ENCODE measurements at regions not wholly inside any gene's neighbourhood (a gene's known extent, or its start where the extent isn't known, plus 50 kb on each side); places are given as distances from the start of the nearest gene placed in this dataset.

DNA sequence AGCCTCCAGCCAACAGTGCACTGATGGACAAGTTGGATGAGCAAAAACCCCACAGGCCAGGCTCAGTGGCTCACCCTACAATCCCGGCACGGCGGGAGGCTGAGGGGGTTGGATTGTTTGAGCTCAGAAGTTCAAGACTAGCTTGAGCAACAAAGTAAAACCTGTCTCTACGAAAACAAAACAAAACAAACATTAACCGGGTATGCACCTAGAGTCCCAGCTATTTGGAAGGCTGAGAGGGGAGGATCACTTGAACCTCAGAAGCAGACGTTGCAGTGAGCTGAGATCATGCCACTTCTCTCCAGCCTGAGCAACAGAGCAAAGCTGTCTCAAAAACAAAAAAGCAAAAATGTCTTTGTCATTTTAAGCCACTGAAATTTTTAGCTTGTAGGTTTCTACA is 55.1 kb upstream of the DMRT1 start:
- no peak for DNase-seq (ENCODE audit: low read depth, low spot score)
- no peak overlapping the region for H3K4me3 ChIP-seq (ENCODE audit: low read depth, low read length)
- in situ Hi-C loops (cut with HindIII; ENCODE audit: low sequenced_read_pairs), result no loop called here
- TF ChIP-seq, protein P1, sequence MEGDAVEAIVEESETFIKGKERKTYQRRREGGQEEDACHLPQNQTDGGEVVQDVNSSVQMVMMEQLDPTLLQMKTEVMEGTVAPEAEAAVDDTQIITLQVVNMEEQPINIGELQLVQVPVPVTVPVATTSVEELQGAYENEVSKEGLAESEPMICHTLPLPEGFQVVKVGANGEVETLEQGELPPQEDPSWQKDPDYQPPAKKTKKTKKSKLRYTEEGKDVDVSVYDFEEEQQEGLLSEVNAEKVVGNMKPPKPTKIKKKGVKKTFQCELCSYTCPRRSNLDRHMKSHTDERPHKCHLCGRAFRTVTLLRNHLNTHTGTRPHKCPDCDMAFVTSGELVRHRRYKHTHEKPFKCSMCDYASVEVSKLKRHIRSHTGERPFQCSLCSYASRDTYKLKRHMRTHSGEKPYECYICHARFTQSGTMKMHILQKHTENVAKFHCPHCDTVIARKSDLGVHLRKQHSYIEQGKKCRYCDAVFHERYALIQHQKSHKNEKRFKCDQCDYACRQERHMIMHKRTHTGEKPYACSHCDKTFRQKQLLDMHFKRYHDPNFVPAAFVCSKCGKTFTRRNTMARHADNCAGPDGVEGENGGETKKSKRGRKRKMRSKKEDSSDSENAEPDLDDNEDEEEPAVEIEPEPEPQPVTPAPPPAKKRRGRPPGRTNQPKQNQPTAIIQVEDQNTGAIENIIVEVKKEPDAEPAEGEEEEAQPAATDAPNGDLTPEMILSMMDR (IDR thresholded peaks at IDR 0.05; ENCODE audit: low read depth, low read length), result no peak

GRCh38 chr9:788777-789176 is 52.7 kb upstream of the DMRT1 start:
- TF ChIP-seq, protein P1 (IDR thresholded peaks at IDR 0.05; ENCODE audit: low read depth, low read length), result no peak
- no peak for DNase-seq (ENCODE audit: low read depth, low spot score)
- no peak overlapping the region for H3K4me3 ChIP-seq (ENCODE audit: low read depth, low read length)
- in situ Hi-C loops (cut with HindIII; ENCODE audit: low sequenced_read_pairs), result no loop called here
